Liver (tissue), 8 donors: ENCODE measurements at regions not wholly inside any gene's neighbourhood (a gene's known extent, or its start where the extent isn't known, plus 50 kb on each side); places are given as distances from the start of the nearest gene placed in this dataset.
A peak's percentile ranks its signal among the peaks of the same experiment; 100 is the strongest.

Experiments used
- DNase-seq: peaks from one replicate; pipeline ENCODE4 v3.0.0-alpha.2; 2017; ENCODE audit warnings: low spot score
- H3K27ac ChIP-seq, 2 donors: one replicate each; pipeline ENCODE4 v1.7.0; 2013; ENCODE audit warnings: inconsistent platforms in 2 of 2, low read length in 2 of 2, control low read depth in 1 of 2, low read depth in 1 of 2, mild to moderate bottlenecking in 1 of 2
- H3K27me3 ChIP-seq, 4 donors: one replicate each; pipeline versions ENCODE4 v1.6.1 to v1.7.0; 2013; ENCODE audit warnings: low read length in 3 of 4, inconsistent platforms in 1 of 4, mild to moderate bottlenecking in 1 of 4, moderate library complexity in 1 of 4; ENCODE audit not compliant: control insufficient read depth in 4 of 4, insufficient read depth in 4 of 4
- H3K36me3 ChIP-seq, 4 donors: one replicate each; pipeline versions ENCODE4 v1.6.1 to v1.7.0; 2013; ENCODE audit warnings: low read length in 3 of 4, mild to moderate bottlenecking in 3 of 4, low read depth in 1 of 4, moderate library complexity in 1 of 4; ENCODE audit not compliant: control insufficient read depth in 4 of 4, insufficient read depth in 3 of 4
- H3K4me1 ChIP-seq, 4 donors: one replicate each; pipeline versions ENCODE4 v1.6.1 to v1.7.0; 2013; ENCODE audit warnings: low read length in 3 of 4, mild to moderate bottlenecking in 3 of 4, moderate library complexity in 1 of 4; ENCODE audit not compliant: control insufficient read depth in 4 of 4, insufficient read depth in 4 of 4
- H3K4me3 ChIP-seq, 3 donors: one replicate each; pipeline versions ENCODE4 v1.6.1 to v1.7.0; 2013; ENCODE audit warnings: low read length in 3 of 3, control low read depth in 1 of 3, low read depth in 1 of 3, mild to moderate bottlenecking in 1 of 3
- H3K9ac ChIP-seq, 2 donors: one replicate each; pipeline ENCODE4 v1.7.0; 2013; ENCODE audit warnings: low read length in 2 of 2, mild to moderate bottlenecking in 2 of 2, moderate library complexity in 2 of 2, control low read depth in 1 of 2, low read depth in 1 of 2
- H3K9me3 ChIP-seq, 4 donors: one replicate each; pipeline versions ENCODE4 v1.6.1 to v1.7.0; 2013; ENCODE audit warnings: low read length in 3 of 4; ENCODE audit not compliant: control insufficient read depth in 4 of 4
- ATF3 ChIP-seq: IDR thresholded peaks from 2 replicates; pipeline ENCODE4 v1.6.1; 2016; ENCODE audit warnings: antibody characterized with exemption
- EGR1 ChIP-seq, 2 donors: IDR thresholded peaks; 2 replicates each; pipeline ENCODE4 v1.6.1; 2016 to 2018; ENCODE audit warnings: antibody characterized with exemption in 2 of 2, low read depth in 2 of 2
- FOXA1 ChIP-seq: IDR thresholded peaks from 2 replicates; pipeline ENCODE4 v1.6.1; 2016; ENCODE audit warnings: antibody characterized with exemption
- FOXA2 ChIP-seq: IDR thresholded peaks from 2 replicates; pipeline ENCODE4 v1.6.1; 2016; ENCODE audit warnings: antibody characterized with exemption
- GABPA ChIP-seq, 2 donors: IDR thresholded peaks in 1 of 2; conservative IDR thresholded peaks in 1 of 2; 2 replicates each; pipeline ENCODE4 v1.6.1; 2016; ENCODE audit warnings: antibody characterized with exemption in 2 of 2, mild to moderate bottlenecking in 1 of 2, moderate library complexity in 1 of 2
- HNF4G ChIP-seq: IDR thresholded peaks from 2 replicates; pipeline ENCODE4 v1.6.1; 2016; ENCODE audit warnings: antibody characterized with exemption
- JUND ChIP-seq, 2 donors: IDR thresholded peaks; 2 replicates each; pipeline ENCODE4 v1.6.1; 2016; ENCODE audit warnings: antibody characterized with exemption in 2 of 2
- NR2F2 ChIP-seq: IDR thresholded peaks from 2 replicates; pipeline ENCODE4 v1.6.1; 2016; ENCODE audit warnings: antibody characterized with exemption
- RAD21 ChIP-seq, 2 donors: IDR thresholded peaks; 2 replicates each; pipeline ENCODE4 v1.6.1; 2016; ENCODE audit warnings: antibody characterized with exemption in 2 of 2, mild to moderate bottlenecking in 2 of 2
- REST ChIP-seq: IDR thresholded peaks from 2 replicates; pipeline ENCODE4 v1.6.1; 2016; ENCODE audit warnings: antibody characterized with exemption, mild to moderate bottlenecking
- SP1 ChIP-seq: IDR thresholded peaks from 2 replicates; pipeline ENCODE4 v1.6.1; 2018; ENCODE audit warnings: antibody characterized with exemption, mild to moderate bottlenecking
- TAF1 ChIP-seq: conservative IDR thresholded peaks from 2 replicates; pipeline ENCODE4 v1.6.1; 2016; ENCODE audit warnings: antibody characterized with exemption, mild to moderate bottlenecking
- YY1 ChIP-seq: IDR thresholded peaks from 2 replicates; pipeline ENCODE4 v1.6.1; 2016; ENCODE audit warnings: antibody characterized with exemption, mild to moderate bottlenecking
- ZBTB33 ChIP-seq: IDR thresholded peaks from 2 replicates; pipeline ENCODE4 v1.6.1; 2016; ENCODE audit warnings: antibody characterized with exemption
- WGBS: extraction: QIAGEN DNeasy Blood & Tissue Kit; methylation state at CpG from one replicate; pipeline ENCODE4 v1.1.7; 2013; 5-methylcytosine and 5-hydroxymethylcytosine counted together
- TF ChIP-seq, protein P1 (sequence below): fragments of 150-350 bp; IDR thresholded peaks from 2 replicates; pipeline ENCODE4 v1.5.1; 2017; ENCODE audit warnings: improper control_type of control experiment, low read depth, low read length; ENCODE audit not compliant: missing input control
- TF ChIP-seq, protein P2 (sequence below): IDR thresholded peaks from 2 replicates; pipeline ENCODE4 v1.6.1; 2016; ENCODE audit warnings: antibody characterized with exemption
- donor health status: healthy.
- donor health status: healthy.
- donor health status: healthy.
- donor health status: healthy.
- donor health status: healthy.

DNA sequence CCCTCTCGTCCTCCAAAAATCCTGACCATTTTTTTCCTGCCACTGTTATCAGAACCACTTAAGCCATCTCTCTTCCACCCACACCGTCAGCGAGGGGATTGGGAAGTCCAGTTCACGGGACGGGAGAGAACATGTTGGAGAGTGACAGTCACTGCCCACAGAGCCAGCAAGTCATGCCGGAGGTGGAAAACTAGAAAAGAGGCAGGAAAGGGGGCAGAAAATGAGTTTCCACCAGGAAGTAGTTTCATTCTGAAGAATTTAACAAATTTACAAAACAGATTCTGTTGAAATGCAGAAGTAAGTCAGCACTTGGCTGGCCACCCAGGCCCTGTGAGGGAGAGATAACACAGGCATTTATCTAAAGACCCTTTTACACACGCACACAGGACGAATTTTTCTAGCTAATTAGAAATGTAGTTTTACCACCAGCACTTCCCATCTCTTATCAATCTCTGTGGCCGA, 431.3 kb downstream of the TSN start:
- H3K36me3 ChIP-seq = no peaks in the 10 kb centered on the region
- H3K4me1 ChIP-seq = no peaks in the 10 kb centered on the region
- DNase-seq = no peak
- 42% methylated on average over 9 of the region's 9 CpGs for WGBS
- TF ChIP-seq JUND (IDR thresholded peaks at IDR 0.05) = no peak
- no peak for TF ChIP-seq EGR1 (IDR thresholded peaks at IDR 0.05; ENCODE audit: low read depth in 2 of 2)
- no peaks in the 10 kb centered on the region for H3K27me3 ChIP-seq
- H3K9ac ChIP-seq = no peak overlapping the region
- H3K4me3 ChIP-seq = no peak overlapping the region
- no peak overlapping the region for H3K27ac ChIP-seq
- H3K9me3 ChIP-seq = no peaks in the 10 kb centered on the region

GRCh38 chr2:122191331-122191730, 435.9 kb downstream of the TSN start:
- Histone ChIP-seq H3K27me3 (no peaks in the 10 kb centered on the region), H3K4me1 (no peaks in the 10 kb centered on the region), H3K9me3 (no peaks in the 10 kb centered on the region), H3K4me3 (no peak overlapping the region), H3K27ac (no peak overlapping the region), H3K36me3 (no peaks in the 10 kb centered on the region), H3K9ac (no peak overlapping the region)
- TF ChIP-seq YY1 (no peak), ATF3 (no peak), TAF1 (no peak), HNF4G (no peak), FOXA2 (no peak), NR2F2 (no peak), RAD21 (IDR thresholded peaks at IDR 0.05) (peak; percentile 75 to 76), SP1 (no peak)
- TF ChIP-seq, protein P1, sequence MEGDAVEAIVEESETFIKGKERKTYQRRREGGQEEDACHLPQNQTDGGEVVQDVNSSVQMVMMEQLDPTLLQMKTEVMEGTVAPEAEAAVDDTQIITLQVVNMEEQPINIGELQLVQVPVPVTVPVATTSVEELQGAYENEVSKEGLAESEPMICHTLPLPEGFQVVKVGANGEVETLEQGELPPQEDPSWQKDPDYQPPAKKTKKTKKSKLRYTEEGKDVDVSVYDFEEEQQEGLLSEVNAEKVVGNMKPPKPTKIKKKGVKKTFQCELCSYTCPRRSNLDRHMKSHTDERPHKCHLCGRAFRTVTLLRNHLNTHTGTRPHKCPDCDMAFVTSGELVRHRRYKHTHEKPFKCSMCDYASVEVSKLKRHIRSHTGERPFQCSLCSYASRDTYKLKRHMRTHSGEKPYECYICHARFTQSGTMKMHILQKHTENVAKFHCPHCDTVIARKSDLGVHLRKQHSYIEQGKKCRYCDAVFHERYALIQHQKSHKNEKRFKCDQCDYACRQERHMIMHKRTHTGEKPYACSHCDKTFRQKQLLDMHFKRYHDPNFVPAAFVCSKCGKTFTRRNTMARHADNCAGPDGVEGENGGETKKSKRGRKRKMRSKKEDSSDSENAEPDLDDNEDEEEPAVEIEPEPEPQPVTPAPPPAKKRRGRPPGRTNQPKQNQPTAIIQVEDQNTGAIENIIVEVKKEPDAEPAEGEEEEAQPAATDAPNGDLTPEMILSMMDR = peak; percentile 43
- DNase-seq = peak; percentile 37
- 37% methylated on average over 5 of the region's 5 CpGs for WGBS

GRCh38 chr2:122193622-122194021, 438.2 kb downstream of the TSN start:
- H3K27me3 ChIP-seq = no peaks in the 10 kb centered on the region
- H3K9ac ChIP-seq = no peak overlapping the region
- 74% methylated on average over 6 of the region's 6 CpGs for WGBS
- H3K9me3 ChIP-seq = no peaks in the 10 kb centered on the region
- no peak overlapping the region for H3K27ac ChIP-seq
- H3K4me1 ChIP-seq = no peaks in the 10 kb centered on the region
- no peak for TF ChIP-seq REST
- no peak for TF ChIP-seq JUND (IDR thresholded peaks at IDR 0.05)
- TF ChIP-seq, protein P2, sequence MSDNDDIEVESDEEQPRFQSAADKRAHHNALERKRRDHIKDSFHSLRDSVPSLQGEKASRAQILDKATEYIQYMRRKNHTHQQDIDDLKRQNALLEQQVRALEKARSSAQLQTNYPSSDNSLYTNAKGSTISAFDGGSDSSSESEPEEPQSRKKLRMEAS = no peak
- TF ChIP-seq NR2F2 = no peak
- no peak for TF ChIP-seq RAD21 (IDR thresholded peaks at IDR 0.05)
- no peak for TF ChIP-seq FOXA2
- no peak for TF ChIP-seq ZBTB33
- TF ChIP-seq TAF1 = no peak
- no peak for TF ChIP-seq FOXA1
- no peak for TF ChIP-seq EGR1 (IDR thresholded peaks at IDR 0.05; ENCODE audit: low read depth in 2 of 2)
- TF ChIP-seq, protein P1 = no peak
- no peak for TF ChIP-seq SP1
- no peak for TF ChIP-seq GABPA (IDR thresholded peaks at IDR 0.05 in 1 of 2, conservative IDR thresholded peaks at IDR 0.05 in 1 of 2)
- TF ChIP-seq HNF4G = no peak
- no peak overlapping the region for H3K4me3 ChIP-seq
- no peak for DNase-seq
- no peaks in the 10 kb centered on the region for H3K36me3 ChIP-seq
